SK-N-MC (cell line): ENCODE measurements at regions not wholly inside any gene's neighbourhood (a gene's known extent, or its start where the extent isn't known, plus 50 kb on each side); places are given as distances from the start of the nearest gene placed in this dataset.

Experiments
- EZH2 ChIP-seq: fragments of 200-600 bp; sonication (generic); IDR thresholded peaks from one replicate; pipeline ENCODE4 v1.6.1; 2017; ENCODE audit warnings: antibody characterized with exemption
- FOXP2 ChIP-seq: optimal IDR thresholded peaks from 2 replicates; pipeline ENCODE3; 2011; ENCODE audit warnings: mild to moderate bottlenecking, moderate library complexity; ENCODE audit not compliant: insufficient read depth; ENCODE audit errors: extremely low read length, control extremely low read depth

GRCh38 chr2:16375981-16376380, 289.7 kb downstream of the CYRIA start:
- TF ChIP-seq EZH2 (no peak), FOXP2 (no peak)
